Activated gamma-delta T cell (primary cell): ENCODE measurements at regions not wholly inside any gene's neighbourhood (a gene's known extent, or its start where the extent isn't known, plus 50 kb on each side); places are given as distances from the start of the nearest gene placed in this dataset.
"Not testable (repeated sequence)": the region's sequence is repeated elsewhere in the genome, so short reads cannot be mapped to it uniquely, and the experiment has no call there.

Experiments used
- DNase-seq: peaks from one replicate; lab custom pipeline; 2025; lab: John Stamatoyannopoulos, UW

GRCh38 chr10:30765022-30765615 lies 135.6 kb upstream of the LYZL2 start:
- DNase-seq: no peak

GRCh38 chr10:30763918-30764317 lies 134.4 kb upstream of the LYZL2 start:
- DNase-seq: no peak

DNA sequence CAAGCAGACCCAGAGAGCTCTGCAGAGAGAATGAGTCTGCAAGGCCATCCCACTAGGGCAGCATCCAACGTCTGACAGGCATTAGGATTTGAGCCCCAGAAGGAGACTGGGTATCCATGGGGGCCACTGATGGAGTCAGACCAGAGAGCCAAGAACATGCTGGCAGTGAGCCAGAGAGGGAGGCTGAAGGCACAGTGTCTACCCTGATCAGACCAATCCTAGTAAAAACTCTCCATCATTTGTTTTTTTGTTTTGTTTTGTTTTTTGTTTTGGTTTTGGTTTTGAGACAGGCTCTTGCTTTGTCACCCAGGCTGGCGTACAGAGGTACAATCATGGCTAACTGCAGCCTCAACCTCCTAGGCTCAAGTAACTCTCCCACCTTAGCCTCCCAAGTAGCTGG lies 133.1 kb upstream of the LYZL2 start:
- no peak for DNase-seq

DNA sequence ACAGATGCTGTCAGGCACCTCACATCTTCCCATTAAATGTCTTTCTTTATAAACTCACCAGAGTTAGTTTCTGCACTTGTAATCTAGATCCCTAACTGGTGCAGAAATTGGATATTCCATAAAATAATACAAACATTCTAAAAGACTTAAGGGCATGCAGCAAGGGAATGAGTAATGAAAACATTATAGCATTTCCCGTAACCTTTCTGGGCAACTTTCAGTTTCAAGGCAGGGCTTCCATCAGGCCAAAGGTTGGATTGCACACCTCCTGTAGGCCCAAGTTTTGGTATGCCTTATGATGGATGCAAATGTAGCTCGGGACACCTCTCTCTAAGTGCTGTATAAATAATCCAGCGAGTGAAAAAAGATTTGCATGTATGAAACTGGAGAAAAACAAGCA lies 129.9 kb upstream of the LYZL2 start:
- no peak for DNase-seq

- no peak for DNase-seq
These were observed 128.8 kb upstream of the LYZL2 start for GRCh38 chr10:30758338-30758737.

- DNase-seq: no peak
These were observed 127.3 kb upstream of the LYZL2 start for GRCh38 chr10:30756896-30757295.

DNA sequence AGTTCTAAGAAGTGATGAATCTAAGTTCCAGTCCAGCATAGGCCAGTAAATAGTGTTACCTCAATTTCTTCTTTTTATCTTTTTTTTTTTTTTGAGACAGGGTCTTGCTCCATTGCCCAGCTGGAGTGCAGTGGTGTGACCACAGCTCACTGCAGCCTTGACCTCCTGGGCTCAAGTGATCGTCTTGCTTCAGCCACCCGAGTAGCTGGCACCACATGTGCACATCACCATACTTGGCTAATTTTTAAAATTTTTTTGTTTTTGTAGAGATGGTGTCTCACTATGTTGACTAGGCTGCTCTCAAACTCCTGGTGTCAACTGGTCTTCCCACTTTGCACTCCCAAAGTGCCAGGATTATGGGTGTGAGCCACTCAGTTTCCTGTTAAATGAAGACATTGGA lies 126.6 kb upstream of the LYZL2 start:
- no peak for DNase-seq

DNA sequence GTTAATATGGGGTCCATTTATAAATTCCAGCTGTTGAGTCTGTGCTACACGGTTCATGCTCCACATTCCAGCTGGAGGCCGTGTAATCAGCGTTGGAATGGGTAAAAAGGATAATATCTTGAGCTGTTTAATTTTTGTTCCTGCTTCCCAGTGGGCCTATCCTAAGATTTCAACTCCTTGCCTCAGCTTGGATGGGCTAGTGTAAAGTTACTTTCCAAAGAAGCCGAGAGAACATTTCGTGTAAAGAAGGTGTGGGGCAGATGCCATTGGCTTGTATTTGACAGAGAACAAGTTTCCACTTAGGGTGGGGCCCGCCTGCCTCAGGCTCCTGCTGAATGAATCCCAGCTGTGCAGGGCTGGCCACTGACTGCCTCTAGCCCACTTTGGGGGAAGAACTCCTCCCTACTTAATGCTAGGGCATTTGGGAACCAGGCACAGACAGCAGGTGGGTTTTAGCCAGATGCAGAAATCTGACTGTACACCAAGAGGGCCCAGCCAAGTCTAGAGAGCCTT lies 125.9 kb upstream of the LYZL2 start:
- no peak for DNase-seq

DNA sequence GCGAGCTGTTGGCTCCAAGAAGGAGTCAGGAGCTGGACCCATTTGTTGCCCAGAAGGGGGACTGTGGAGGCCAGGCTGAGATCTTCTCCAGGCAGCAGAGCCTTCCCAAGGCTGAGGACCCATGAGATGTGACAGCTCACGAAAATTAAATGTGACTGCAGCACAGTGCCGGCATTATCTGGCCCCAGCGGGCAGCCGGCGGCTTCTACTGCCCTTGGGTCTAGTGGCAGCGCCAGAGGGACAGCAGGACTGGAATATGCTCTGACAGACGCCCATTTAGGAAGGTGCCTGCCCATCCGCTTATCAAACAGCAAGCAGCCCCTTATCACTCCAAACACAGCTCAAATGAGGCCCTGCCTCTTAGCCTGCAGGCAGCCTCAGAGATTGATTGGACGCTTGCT lies 122.9 kb upstream of the LYZL2 start:
- no peak for DNase-seq

GRCh38 chr10:30751678-30752331 lies 122.3 kb upstream of the LYZL2 start:
- DNase-seq: peak; percentile 19

GRCh38 chr10:30750971-30751677 lies 121.6 kb upstream of the LYZL2 start:
- DNase-seq: no peak

- no peak for DNase-seq
These were observed 119.8 kb upstream of the LYZL2 start for GRCh38 chr10:30749385-30749784.

DNA sequence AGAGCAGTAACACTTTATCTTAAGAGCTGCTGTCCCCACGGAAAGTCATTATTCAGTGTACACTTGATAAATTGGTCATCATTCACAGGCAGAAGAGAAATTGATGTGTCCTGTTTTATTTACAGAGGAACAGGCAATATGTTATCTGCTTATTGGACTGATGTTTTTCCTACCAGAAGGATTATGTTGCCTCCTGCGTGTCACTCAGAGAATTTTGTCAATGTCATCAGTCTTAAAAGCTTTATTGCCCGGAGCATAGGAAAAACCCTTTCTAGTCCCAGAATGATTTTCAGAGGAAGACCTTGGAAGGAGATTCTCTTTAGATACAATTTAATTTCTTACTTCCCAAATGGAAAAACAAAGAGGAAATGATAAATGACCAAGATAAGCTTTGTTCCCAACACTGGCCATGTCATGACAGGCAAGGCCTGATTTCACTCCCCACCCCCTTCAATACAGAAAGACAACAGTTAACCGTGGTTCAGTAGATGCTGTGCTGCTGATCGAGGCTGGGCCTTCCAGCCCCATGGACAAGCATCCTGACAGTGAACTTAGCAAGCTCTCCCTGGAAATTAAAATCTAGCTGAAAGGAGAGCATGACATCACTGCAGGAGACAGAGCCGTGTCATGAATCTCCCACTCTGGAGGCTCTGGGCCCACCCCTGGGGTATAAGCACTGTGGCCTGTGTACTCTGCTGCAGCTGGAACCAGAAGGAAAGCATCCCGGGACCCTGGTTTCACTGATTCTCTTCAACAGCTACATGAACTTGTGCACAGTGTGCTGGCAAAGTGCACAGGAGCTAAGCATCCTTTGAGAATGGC lies 118.8 kb upstream of the LYZL2 start:
- no peak for DNase-seq

DNA sequence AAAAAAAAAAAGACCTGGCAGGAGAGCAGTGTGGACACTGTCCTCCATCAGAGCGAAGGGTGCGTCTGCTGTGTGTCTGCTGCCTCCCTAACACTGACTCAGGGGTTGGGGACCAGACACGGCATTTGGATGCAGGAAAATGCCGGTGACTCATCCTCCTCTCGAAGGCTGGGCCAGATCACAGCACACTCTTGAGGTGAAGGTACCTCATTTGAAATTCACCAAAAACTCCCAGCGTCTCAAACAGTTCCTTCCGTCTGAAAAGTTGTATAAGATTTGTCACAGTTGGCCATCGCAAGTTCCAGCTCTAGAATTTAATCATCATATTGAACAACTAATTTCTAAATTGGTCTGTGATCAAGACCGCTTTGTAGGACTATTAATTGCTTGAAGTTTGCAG lies 118.1 kb upstream of the LYZL2 start:
- DNase-seq: no peak

DNA sequence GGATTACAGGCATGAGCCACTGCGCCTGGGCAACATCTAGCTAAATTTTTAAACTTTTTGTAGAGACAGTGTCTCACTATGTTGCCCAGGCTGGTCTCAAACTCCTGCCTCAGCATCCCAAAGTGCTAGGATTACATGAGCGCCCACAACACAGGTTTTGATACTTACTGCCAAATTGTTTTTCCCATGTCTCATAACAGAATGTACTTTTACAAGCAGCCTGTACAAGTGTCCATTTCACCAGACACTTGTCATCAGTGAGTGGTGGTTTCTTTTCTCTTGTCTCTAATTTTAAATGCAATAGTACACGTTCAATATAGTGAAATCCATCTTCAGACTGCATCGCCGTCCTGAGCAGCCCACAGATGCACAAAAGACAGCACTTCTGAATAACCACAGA lies 116.4 kb upstream of the LYZL2 start:
- DNase-seq: no peak

GRCh38 chr10:30744106-30744505 lies 114.6 kb upstream of the LYZL2 start:
- no peak for DNase-seq

DNA sequence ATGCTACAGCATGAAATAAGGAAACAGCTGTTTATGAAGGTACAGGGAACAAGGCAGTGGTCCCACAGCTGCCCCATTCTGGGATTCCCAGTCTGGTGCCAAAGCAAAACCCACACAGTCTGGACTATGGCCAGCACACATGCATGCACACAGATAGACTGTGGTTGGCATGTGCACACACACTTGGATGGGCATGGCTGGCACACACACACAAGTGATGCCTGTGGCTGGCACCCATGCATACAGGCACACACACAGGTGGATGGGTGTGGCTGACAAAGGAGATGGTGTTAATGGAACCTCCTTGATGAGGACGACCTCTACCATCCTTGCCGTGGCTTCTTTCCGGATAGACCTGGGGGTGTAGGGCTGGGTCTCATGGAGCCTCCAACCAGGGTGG lies 114.0 kb upstream of the LYZL2 start:
- no peak for DNase-seq

DNA sequence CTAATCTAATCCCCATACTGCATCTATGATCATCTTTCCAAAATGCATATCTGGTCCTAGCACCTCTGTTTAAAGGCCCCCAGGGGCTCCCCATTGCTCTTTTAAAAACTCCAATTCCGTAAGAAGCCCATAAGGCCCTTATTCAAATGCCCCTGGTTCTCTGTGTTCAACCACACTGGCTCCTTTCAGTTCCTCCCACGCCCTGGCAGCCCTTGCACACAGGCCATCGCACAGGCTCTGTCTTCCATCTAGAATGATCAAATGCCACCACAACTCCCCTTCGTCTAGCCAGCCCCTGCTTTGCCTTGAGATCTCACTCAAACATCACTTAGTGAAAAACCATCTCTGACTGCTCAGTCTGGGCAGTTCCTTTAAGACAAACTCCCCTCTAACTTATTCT lies 112.9 kb upstream of the LYZL2 start:
- no peak for DNase-seq

DNA sequence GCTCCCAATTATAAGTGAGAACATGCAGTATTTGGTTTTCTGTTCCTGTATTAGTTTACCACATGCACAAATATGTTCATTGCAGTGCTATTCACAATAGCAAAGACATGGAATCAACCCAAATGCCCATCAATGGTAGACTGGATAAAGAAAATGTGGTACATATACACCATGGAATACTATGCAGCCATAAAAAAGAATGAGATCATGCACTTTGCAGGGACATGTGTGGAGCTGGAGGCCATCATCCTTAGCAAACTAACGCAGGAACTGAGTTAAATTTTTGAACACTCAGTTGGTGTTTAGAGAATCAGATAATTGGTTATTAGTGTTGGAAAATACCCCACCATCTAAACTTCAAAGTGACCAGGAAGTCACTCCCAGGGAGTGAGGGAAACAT lies 111.2 kb upstream of the LYZL2 start:
- not testable (repeated sequence) for DNase-seq

DNA sequence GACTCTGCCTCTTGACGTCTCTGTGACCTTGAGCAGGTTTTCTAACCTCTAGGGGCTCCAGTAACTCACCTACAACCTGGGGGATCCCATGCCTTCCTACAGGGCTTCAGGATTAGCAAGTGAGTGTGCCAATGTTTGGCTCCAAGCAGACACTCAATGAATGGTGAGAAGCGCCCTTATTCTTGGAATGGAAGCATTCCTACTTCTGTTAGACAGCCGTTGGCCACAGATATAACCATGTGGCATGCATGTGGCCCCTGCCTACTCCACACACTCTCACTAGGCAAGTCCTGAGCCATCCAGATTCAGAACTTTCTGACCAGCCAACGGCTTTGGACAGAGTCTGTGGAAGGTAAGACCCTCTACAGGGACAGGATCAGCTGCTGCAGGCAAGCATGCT lies 108.9 kb upstream of the LYZL2 start:
- DNase-seq: no peak

DNA sequence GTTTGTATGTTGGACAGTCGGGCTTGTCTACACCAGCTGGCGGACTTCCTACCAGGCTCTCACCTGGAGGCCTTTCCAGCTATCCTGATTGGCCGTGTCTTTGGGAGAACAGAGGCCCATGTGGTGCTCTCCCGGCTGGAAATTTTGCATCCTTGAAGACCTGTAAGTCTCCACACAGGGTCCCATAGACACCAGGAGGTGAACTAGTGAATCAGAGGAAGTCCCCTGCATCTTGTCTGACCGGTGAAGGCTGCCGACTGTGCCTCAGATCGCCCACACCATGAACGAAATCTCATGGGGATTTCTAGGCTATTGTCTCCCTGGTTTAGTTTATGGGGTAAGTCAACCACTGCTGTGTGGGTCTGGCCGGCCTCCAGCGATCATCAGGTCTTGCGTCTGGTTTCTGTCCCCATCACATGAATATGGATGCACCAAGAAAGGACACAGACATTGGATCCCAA lies 108.4 kb upstream of the LYZL2 start:
- DNase-seq: no peak

GRCh38 chr10:30736685-30737232 lies 107.2 kb upstream of the LYZL2 start:
- DNase-seq: no peak
